HG03139 (cell line): ENCODE measurements at regions not wholly inside any gene's neighbourhood (a gene's known extent, or its start where the extent isn't known, plus 50 kb on each side); places are given as distances from the start of the nearest gene placed in this dataset.
"Not testable (repeated sequence)": the region's sequence is repeated elsewhere in the genome, so short reads cannot be mapped to it uniquely, and the experiment has no call there.

ENCODE experiments used
- ATAC-seq: cut with Tn5 transposase; IDR thresholded peaks from one replicate; pipeline ENCODE4 v1.9.1; 2021; ENCODE audit not compliant: unreplicated experiment

DNA sequence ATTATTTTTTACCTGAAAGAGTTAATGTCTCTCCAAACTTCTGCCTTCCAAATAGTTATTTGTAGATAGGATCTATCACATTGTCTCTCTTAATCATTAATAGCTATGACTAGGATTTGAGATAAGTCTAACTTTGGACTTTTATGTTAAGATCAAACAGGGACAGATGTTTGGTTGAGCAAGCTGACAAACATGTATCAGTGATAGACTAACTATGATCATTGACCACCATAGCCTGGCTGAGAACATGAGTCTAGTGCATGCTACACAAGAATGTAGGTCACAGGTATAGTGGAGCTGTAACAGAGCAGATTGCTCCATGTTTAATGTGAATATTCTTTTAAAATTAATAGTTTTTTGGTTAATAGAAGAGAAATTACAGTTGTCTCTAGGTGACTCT, 52.0 kb downstream of the SYT15B start:
- ATAC-seq = not testable (repeated sequence)

GRCh38 chr10:47710443-47710842, 52.9 kb downstream of the SYT15B start:
- ATAC-seq = not testable (repeated sequence)

GRCh38 chr10:47705698-47706414, 57.5 kb downstream of the SYT15B start:
- ATAC-seq = peak; percentile 88

DNA sequence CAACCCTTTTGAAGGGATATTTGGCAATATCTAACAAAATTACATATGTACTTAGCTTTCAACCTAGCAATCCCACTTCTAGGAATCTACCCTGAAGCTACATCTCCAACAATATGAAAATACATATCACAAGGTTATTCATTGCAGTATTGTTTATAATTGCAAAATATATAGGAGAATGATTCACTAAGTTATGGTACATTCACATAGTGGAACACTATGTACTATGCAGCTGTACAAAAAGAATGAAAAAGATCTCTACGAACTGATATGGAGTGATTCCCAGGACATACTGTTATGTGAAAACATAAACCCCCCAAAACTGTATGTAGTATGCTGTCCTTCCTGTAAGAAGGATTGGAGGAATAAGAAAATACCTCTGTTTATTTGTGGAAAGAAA, 62.1 kb downstream of the SYT15B start:
- ATAC-seq = not testable (repeated sequence)

- ATAC-seq = not testable (repeated sequence)
Observed at GRCh38 chr10:47699854-47700253, 63.5 kb downstream of the SYT15B start.

- not testable (repeated sequence) for ATAC-seq
Observed at GRCh38 chr10:47696170-47696569, 67.2 kb downstream of the SYT15B start.

GRCh38 chr10:47695149-47695548, 68.2 kb downstream of the SYT15B start:
- not testable (repeated sequence) for ATAC-seq

- not testable (repeated sequence) for ATAC-seq
Observed at GRCh38 chr10:47690304-47690703, 73.1 kb downstream of the SYT15B start.

- not testable (repeated sequence) for ATAC-seq
Observed at GRCh38 chr10:47683826-47684475, 79.4 kb downstream of the SYT15B start.

GRCh38 chr10:47681638-47681990, 81.8 kb downstream of the SYT15B start:
- ATAC-seq = not testable (repeated sequence)

DNA sequence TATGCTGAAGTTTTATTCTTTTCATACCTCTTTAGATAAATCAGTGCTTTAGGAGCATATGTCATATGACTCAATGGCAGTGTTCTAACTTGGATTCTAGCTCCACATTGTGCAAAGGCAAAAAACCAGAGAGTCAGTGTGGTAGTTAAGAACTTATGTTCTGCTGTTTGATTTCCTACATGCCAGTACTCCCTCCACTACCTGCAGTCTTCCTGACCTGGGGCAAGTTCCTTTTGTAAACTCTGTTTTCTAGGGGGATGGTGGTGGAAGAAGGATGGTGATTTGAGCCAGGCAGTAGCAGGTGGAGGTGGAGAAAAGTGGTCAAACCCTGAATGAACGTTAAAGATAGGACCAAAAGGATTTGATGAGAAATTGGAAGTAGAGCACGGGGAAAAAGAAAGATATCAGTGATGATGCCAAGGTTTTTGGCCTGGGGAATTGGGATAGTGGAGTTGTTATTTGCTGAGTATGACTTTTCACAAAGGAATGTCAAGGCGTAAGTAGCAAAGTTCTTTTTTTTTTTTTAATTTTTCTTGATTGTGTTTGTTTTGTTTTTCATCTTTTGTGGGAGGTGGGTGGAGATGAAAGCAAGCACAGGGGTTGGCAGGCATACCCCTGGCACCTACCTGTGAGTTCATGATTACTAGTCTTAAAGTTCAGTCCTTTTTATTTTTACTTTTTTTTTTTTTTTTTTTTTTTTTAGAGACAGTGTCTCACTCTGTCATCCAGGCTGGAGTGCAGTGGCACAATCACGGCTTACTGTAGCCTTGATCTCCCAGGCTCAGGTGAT, 82.3 kb downstream of the SYT15B start:
- ATAC-seq = not testable (repeated sequence)

- ATAC-seq = not testable (repeated sequence)
Observed at GRCh38 chr10:47676102-47676501, 87.3 kb downstream of the SYT15B start.

DNA sequence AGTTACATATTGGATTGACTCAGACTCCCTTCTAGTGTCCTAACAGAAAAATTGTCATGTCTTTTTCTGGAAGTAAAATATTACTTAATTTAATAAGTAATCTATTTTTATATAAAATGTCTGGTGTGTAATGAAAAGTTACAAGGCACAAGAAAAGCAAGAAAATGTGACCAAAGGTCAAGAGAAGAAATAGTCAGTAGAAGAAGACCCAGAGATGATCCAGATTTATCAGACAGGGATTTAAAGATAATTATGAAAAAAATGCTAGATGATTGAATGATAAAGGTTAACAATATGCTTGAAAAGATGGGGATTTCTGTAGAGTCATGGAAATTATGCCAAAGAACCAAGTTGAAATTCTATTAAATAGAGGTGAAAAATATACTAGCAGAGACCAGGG, 87.8 kb downstream of the SYT15B start:
- not testable (repeated sequence) for ATAC-seq

- ATAC-seq = not testable (repeated sequence)
Observed at GRCh38 chr10:47673128-47673527, 90.3 kb downstream of the SYT15B start.

DNA sequence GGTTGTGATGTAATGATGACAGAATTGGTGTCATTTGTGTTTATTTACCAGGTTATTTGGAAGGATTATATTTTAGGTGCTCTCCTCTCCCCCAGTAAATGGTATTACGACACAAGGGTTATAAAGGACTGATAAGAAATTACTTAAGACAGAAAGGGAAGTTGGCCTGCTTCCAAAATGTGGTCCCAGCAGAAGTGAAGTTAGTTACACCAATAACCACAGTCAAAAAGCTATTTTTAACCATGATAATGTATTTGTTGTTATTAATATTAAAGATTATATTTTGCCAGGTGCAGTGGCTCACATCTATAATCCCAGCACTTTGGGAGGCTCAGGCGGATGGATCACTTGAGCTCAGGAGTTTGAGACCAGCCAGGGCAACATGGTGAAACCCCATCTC, 92.5 kb downstream of the SYT15B start:
- not testable (repeated sequence) for ATAC-seq

DNA sequence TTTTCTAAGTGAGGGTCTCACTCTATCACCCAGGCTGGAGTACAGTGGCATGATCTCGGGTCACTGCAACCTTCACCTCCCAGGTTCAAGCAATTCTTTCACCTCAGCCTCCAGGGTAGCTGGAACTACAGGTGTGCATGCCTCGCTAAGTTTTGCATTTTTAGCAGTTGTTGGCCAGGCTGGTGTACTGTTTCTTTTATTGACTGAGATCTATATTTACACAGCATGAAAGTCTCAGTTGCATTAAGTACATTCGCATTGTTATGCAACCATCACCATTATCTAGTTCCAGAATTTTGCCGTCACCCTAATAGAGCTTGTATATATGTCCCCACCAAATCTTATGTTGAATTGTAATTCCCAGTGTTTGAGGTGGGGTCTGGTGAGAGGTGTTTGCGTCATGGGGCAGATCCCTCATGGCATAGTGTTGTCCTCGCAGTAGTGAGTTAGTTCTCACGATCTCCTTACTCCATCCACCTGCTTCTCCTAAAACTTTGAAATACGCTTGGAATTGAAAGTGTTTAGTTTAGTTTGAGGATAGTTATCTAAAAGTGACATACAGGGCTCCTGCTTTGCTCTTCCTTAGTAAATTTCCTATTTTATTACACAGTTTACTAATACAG, 101.3 kb downstream of the SYT15B start:
- not testable (repeated sequence) for ATAC-seq

- not testable (repeated sequence) for ATAC-seq
Observed at GRCh38 chr10:47656732-47657131, 106.7 kb downstream of the SYT15B start.

- ATAC-seq = not testable (repeated sequence)
Observed at GRCh38 chr10:47654161-47654560, 109.2 kb downstream of the SYT15B start.

- not testable (repeated sequence) for ATAC-seq
Observed at GRCh38 chr10:47648594-47648993, 114.8 kb downstream of the SYT15B start.

DNA sequence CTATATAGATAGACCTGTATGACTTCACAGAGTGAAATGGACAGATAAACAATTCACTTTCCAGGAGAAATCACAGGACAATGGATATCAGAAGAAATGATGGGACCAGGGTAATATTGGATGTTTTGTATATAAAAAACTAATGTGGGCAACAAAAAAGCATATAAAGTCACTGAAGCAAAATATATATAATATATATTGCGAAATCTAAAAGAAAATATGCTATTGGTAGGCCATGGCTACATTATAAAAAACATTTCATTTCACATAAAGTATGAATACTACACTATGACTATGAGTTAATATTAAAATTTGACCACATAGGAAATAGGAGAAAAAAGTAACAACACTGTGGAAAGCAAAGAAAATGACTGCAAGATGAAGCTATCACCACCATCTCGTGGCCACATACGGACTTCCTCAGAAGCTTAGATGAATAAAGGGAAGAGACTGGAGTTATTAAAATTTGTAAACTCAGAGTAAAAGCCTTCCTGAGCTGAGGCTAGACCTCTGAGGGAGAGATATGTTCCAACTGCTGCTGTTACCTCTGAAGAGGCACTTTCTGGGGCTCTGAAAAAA, 115.8 kb downstream of the SYT15B start:
- not testable (repeated sequence) for ATAC-seq
